Renal cortex interstitium (tissue), 11 donors: ENCODE measurements at regions not wholly inside any gene's neighbourhood (a gene's known extent, or its start where the extent isn't known, plus 50 kb on each side); places are given as distances from the start of the nearest gene placed in this dataset.

ENCODE experiments used
- DNase-seq, 11 donors: peaks; one replicate each; pipeline ENCODE4 v3.0.0-alpha.2; 2013; ENCODE audit warnings: low read depth in 9 of 11, low spot score in 4 of 11; ENCODE audit errors: extremely low read depth in 1 of 11

- DNase-seq = peak in 1 of 11 donors; percentile 21
These were observed 205.6 kb upstream of the SOX1 start for GRCh38 chr13:111861319-111861718.

GRCh38 chr13:111861766-111862366 lies 205.1 kb upstream of the SOX1 start:
- DNase-seq = no peak

GRCh38 chr13:111862836-111863815 lies 203.8 kb upstream of the SOX1 start:
- DNase-seq = no peak

- DNase-seq = no peak
These were observed 202.4 kb upstream of the SOX1 start for GRCh38 chr13:111864566-111864965.

- DNase-seq = no peak
These were observed 201.9 kb upstream of the SOX1 start for GRCh38 chr13:111865046-111865445.

- DNase-seq = no peak
These were observed 201.1 kb upstream of the SOX1 start for GRCh38 chr13:111865826-111866225.

- DNase-seq = no peak
These were observed 200.2 kb upstream of the SOX1 start for GRCh38 chr13:111866731-111867245.

GRCh38 chr13:111867657-111868056 lies 199.3 kb upstream of the SOX1 start:
- no peak for DNase-seq

- no peak for DNase-seq
These were observed 198.2 kb upstream of the SOX1 start for GRCh38 chr13:111868716-111869115.

- DNase-seq = no peak
These were observed 194.3 kb upstream of the SOX1 start for GRCh38 chr13:111872475-111873150.

- no peak for DNase-seq
These were observed 193.2 kb upstream of the SOX1 start for GRCh38 chr13:111873676-111874178.

- DNase-seq = no peak
These were observed 192.0 kb upstream of the SOX1 start for GRCh38 chr13:111874981-111875380.

GRCh38 chr13:111875915-111876314 lies 191.0 kb upstream of the SOX1 start:
- DNase-seq = no peak

GRCh38 chr13:111876506-111876905 lies 190.4 kb upstream of the SOX1 start:
- DNase-seq = no peak

- DNase-seq = no peak
These were observed 189.0 kb upstream of the SOX1 start for GRCh38 chr13:111877906-111878305.

- no peak for DNase-seq
These were observed 187.2 kb upstream of the SOX1 start for GRCh38 chr13:111879719-111880118.

GRCh38 chr13:111880185-111880584 lies 186.8 kb upstream of the SOX1 start:
- DNase-seq = no peak

GRCh38 chr13:111881700-111882099 lies 185.2 kb upstream of the SOX1 start:
- DNase-seq = no peak

GRCh38 chr13:111882351-111882750 lies 184.6 kb upstream of the SOX1 start:
- DNase-seq = no peak
